Cardiac muscle cell (in vitro differentiated cells and primary cell): ENCODE measurements at regions not wholly inside any gene's neighbourhood (a gene's known extent, or its start where the extent isn't known, plus 50 kb on each side); places are given as distances from the start of the nearest gene placed in this dataset.

Experiments
- DNase-seq, 2 donors: peaks; one replicate each; pipeline versions ENCODE4 v3.0.0 to v3.0.0-alpha.2; 2010 to 2017; ENCODE audit warnings: low read depth in 1 of 2, low spot score in 1 of 2
- H3K27ac ChIP-seq: fragments of 200-600 bp; sonication (generic); 2 replicates; pipeline ENCODE4 v1.5.1; 2016
- H3K27me3 ChIP-seq: fragments of 200-600 bp; sonication (generic); 2 replicates; pipeline ENCODE4 v1.6.0; 2016; ENCODE audit warnings: control low read depth
- H3K36me3 ChIP-seq: fragments of 200-600 bp; sonication (generic); 2 replicates; pipeline ENCODE4 v1.5.1; 2016; ENCODE audit warnings: control low read depth
- H3K4me1 ChIP-seq: fragments of 200-600 bp; sonication (generic); 2 replicates; pipeline ENCODE4 v1.8.1; 2017; ENCODE audit warnings: low read depth, mild to moderate bottlenecking, mixed run types
- H3K4me3 ChIP-seq: fragments of 200-600 bp; sonication (generic); 2 replicates; pipeline ENCODE4 v1.5.1; 2016; ENCODE audit warnings: mild to moderate bottlenecking
- H3K9me3 ChIP-seq: fragments of 200-600 bp; sonication (generic); 2 replicates; pipeline ENCODE4 v1.5.1; 2017; ENCODE audit warnings: low read depth, mild to moderate bottlenecking, control low read depth
- TF ChIP-seq, protein P1 (sequence below): IDR thresholded peaks from 2 replicates; pipeline ENCODE4 v1.5.1; 2012; ENCODE audit warnings: low read depth, mild to moderate bottlenecking, low read length

DNA sequence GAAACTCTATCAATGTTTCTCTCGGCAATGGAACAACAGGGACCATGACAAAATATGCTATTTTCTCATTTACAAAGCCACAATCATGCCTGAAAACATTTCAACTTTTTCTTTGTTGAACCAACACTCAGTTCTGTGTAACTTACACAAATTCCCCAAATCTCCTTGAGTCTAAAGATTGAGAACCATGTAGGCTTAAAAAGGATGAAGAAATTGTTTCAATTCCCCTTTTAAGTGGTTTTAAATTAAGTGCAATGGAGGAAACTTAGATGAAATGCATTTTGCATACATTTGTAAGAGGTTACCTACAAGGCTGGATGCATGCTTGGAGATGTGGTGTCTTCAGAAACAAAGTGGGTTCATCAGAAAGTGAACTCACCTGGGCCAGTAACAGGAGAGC lies 566.4 kb upstream of the CDH11 start:
- H3K9me3 ChIP-seq, result no peaks in the 10 kb centered on the region
- no peak overlapping the region for H3K4me3 ChIP-seq
- TF ChIP-seq, protein P1, sequence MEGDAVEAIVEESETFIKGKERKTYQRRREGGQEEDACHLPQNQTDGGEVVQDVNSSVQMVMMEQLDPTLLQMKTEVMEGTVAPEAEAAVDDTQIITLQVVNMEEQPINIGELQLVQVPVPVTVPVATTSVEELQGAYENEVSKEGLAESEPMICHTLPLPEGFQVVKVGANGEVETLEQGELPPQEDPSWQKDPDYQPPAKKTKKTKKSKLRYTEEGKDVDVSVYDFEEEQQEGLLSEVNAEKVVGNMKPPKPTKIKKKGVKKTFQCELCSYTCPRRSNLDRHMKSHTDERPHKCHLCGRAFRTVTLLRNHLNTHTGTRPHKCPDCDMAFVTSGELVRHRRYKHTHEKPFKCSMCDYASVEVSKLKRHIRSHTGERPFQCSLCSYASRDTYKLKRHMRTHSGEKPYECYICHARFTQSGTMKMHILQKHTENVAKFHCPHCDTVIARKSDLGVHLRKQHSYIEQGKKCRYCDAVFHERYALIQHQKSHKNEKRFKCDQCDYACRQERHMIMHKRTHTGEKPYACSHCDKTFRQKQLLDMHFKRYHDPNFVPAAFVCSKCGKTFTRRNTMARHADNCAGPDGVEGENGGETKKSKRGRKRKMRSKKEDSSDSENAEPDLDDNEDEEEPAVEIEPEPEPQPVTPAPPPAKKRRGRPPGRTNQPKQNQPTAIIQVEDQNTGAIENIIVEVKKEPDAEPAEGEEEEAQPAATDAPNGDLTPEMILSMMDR, result no peak
- no peak for DNase-seq
- no peaks in the 10 kb centered on the region for H3K4me1 ChIP-seq
- H3K36me3 ChIP-seq, result no peaks in the 10 kb centered on the region
- no peaks in the 10 kb centered on the region for H3K27me3 ChIP-seq
- H3K27ac ChIP-seq, result no peak overlapping the region

DNA sequence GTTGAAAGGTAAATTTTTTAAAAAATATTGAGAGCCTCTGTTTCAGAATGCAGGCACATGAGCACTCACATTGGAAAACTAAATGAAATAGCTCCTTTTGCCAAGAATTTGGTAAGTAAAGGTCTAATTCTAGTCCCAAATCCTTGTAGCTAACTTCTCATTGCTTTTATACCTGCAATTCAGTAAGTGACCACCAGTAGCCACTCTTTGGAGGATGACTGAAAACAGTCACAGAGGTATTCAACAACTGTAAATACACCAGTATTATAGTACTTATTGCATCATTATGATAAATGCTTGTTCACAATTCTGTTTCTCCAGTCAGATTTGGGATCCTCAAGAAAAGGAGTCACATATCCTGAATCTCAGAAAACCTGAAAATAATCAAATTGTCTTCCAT lies 562.4 kb upstream of the CDH11 start:
- Histone ChIP-seq H3K27ac (no peak overlapping the region), H3K27me3 (no peaks in the 10 kb centered on the region), H3K4me1 (no peaks in the 10 kb centered on the region), H3K36me3 (no peaks in the 10 kb centered on the region), H3K9me3 (no peaks in the 10 kb centered on the region), H3K4me3 (no peak overlapping the region)
- DNase-seq, result no peak
- TF ChIP-seq, protein P1, result peak; percentile 21

DNA sequence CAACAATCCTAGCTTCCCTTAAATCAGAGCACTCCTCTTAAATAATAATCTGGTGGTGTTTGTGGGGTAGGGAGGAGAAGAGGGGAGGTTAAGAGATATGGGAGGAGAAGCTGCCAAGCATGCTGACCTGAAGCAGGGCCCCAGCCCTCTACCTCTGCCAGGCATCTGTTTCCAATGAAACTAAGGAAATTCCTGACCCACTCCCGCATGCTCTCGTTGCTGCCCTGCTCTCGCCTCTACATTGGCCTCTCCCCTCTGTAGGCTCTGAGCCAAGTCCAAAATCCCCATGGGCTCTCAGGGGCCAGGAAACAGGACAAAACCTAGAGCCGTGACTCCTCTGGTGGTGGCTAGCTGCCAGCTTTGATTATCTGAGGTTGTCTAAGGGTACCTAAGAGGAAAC lies 559.5 kb upstream of the CDH11 start:
- Histone ChIP-seq H3K9me3 (no peaks in the 10 kb centered on the region), H3K36me3 (no peaks in the 10 kb centered on the region), H3K4me3 (no peak overlapping the region), H3K4me1 (no peaks in the 10 kb centered on the region), H3K27me3 (no peaks in the 10 kb centered on the region), H3K27ac (no peak overlapping the region)
- TF ChIP-seq, protein P1, result no peak
- peak in 1 of 2 donors; percentile 87 for DNase-seq

DNA sequence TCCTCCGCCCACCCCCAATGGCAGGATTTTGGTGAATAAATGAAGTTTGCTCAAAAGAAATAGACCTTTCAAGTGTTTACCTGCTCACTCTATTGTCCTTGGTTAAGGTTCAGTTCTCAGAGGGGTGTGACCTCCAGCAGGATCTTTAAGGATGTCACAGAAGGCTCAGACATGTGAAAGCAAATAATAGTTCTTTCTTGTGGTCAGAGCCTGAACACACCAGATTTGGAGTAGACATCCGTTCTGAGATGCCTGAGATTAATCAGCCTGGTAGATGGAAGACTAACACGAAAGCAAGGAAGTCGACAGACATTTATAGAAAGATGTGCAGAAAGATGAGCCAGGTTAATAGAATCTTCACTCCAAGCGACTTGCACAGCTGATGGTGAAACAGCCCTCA lies 557.9 kb upstream of the CDH11 start:
- Histone ChIP-seq H3K4me3 (no peak overlapping the region), H3K4me1 (no peaks in the 10 kb centered on the region), H3K36me3 (no peaks in the 10 kb centered on the region), H3K9me3 (no peaks in the 10 kb centered on the region), H3K27me3 (no peaks in the 10 kb centered on the region), H3K27ac (no peak overlapping the region)
- TF ChIP-seq, protein P1, result no peak
- DNase-seq, result no peak

DNA sequence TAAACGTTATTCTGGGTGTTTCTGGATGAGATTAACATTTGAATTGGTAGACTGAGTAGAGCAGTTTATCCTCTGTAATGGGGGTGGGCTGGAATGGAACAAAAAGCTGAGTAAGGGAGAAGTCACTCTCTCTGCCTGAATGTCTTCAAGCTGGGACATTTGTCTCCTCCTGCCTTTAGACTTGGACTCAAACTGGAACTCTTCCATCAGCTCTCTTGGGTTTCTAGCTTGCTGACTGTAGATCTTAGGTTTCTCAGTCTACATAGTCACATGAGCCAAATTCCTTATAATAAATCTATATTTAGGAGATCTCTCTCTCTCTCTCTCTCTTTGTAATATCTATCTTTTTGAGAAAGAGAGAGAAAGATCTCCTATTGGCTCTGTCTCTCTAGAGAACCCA lies 553.3 kb upstream of the CDH11 start:
- no peaks in the 10 kb centered on the region for H3K27me3 ChIP-seq
- no peak for DNase-seq
- H3K27ac ChIP-seq, result no peak overlapping the region
- no peak overlapping the region for H3K4me3 ChIP-seq
- no peaks in the 10 kb centered on the region for H3K9me3 ChIP-seq
- H3K36me3 ChIP-seq, result no peaks in the 10 kb centered on the region
- TF ChIP-seq, protein P1, result no peak
- no peaks in the 10 kb centered on the region for H3K4me1 ChIP-seq

DNA sequence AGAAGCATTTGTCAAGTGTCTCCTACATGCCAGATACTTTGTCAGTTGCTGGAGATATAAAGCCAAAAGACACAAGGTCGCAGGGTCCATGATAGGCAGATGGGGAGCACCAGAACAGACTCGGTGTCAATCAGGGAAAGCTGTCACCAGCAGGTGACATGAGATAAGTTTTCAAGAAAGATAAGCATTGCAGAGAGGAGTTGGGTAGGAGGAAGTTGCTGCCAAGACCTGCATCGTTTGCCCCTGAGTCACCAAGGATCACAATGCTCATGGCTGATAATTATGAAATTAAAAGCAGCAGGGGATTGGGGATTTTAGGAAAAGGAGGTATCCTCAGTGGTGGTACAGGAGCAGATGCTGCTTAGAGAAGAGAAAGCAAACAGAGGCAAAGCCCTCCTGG lies 551.1 kb upstream of the CDH11 start:
- H3K36me3 ChIP-seq, result no peaks in the 10 kb centered on the region
- H3K4me1 ChIP-seq, result peaks cover 4% of the 10 kb centered on the region
- peak in 1 of 2 donors; percentile 69 for DNase-seq
- no peaks in the 10 kb centered on the region for H3K27me3 ChIP-seq
- H3K27ac ChIP-seq, result no peak overlapping the region
- no peak overlapping the region for H3K4me3 ChIP-seq
- H3K9me3 ChIP-seq, result no peaks in the 10 kb centered on the region
- TF ChIP-seq, protein P1, result no peak
